ENCODE measurements at regions not wholly inside any gene's neighbourhood (a gene's known extent, or its start where the extent isn't known, plus 50 kb on each side); places are given as distances from the start of the nearest gene placed in this dataset.

DNA sequence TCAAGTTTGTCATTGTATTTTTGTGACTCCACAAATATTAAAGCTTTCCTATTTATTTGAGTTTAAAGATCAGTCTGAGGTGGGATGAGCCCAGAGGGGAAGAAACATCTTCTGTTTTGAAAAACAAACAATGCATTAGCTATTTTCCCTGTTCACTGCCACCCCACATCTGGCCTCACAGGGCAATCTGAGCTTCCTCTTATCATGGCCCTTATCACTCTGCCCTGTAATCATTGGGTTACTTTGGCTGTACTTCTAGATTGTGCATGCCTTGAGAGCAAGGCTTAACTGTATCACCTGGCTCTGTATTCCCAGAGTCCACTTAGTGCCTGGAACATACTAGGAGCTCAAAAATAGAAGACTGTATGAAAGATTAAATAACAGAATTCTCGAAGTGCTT lies 241.6 kb upstream of the NT5C1B start:
- Mint-ChIP-seq H3K4me3 (no peak overlapping the region), H3K9me3 (no peaks in the 10 kb centered on the region), H3K27ac (no peak overlapping the region), H3K4me1 (peaks cover 80% of the 10 kb centered on the region), H3K27me3 (ENCODE audit: low read depth, poor library complexity) (peaks cover 6% of the 10 kb centered on the region), H3K36me3 (ENCODE audit: low read depth) (no peaks in the 10 kb centered on the region)
- DNase-seq: no peak
- TF ChIP-seq, protein P1, sequence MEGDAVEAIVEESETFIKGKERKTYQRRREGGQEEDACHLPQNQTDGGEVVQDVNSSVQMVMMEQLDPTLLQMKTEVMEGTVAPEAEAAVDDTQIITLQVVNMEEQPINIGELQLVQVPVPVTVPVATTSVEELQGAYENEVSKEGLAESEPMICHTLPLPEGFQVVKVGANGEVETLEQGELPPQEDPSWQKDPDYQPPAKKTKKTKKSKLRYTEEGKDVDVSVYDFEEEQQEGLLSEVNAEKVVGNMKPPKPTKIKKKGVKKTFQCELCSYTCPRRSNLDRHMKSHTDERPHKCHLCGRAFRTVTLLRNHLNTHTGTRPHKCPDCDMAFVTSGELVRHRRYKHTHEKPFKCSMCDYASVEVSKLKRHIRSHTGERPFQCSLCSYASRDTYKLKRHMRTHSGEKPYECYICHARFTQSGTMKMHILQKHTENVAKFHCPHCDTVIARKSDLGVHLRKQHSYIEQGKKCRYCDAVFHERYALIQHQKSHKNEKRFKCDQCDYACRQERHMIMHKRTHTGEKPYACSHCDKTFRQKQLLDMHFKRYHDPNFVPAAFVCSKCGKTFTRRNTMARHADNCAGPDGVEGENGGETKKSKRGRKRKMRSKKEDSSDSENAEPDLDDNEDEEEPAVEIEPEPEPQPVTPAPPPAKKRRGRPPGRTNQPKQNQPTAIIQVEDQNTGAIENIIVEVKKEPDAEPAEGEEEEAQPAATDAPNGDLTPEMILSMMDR (IDR thresholded peaks at IDR 0.05): no peak

DNA sequence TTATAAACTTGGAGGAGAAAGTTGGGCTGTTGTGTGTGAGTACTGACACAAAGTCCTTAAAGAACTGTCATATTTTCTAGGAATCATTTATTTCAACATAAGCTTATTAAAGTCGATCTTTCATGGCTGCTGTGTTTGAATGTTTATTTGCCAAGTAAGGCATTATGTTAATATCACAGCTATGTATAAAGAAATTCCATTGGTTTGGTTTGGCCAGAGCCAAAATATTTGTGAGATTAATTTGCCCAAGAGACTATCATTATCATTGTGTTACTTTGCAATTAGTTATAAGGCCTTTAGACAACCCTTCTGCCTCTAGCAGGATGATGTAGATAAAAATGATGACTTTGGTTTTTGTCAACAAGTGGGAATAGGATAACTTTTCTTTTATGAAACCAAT lies 240.6 kb upstream of the NT5C1B start:
- Mint-ChIP-seq H3K36me3 (ENCODE audit: low read depth) (no peaks in the 10 kb centered on the region), H3K4me1 (peaks cover 80% of the 10 kb centered on the region), H3K27ac (peak overlapping the region; percentile 60), H3K27me3 (ENCODE audit: low read depth, poor library complexity) (peaks cover 6% of the 10 kb centered on the region), H3K9me3 (no peaks in the 10 kb centered on the region), H3K4me3 (peak overlapping the region; percentile 15)
- no peak for DNase-seq
- TF ChIP-seq, protein P1 (IDR thresholded peaks at IDR 0.05): no peak

DNA sequence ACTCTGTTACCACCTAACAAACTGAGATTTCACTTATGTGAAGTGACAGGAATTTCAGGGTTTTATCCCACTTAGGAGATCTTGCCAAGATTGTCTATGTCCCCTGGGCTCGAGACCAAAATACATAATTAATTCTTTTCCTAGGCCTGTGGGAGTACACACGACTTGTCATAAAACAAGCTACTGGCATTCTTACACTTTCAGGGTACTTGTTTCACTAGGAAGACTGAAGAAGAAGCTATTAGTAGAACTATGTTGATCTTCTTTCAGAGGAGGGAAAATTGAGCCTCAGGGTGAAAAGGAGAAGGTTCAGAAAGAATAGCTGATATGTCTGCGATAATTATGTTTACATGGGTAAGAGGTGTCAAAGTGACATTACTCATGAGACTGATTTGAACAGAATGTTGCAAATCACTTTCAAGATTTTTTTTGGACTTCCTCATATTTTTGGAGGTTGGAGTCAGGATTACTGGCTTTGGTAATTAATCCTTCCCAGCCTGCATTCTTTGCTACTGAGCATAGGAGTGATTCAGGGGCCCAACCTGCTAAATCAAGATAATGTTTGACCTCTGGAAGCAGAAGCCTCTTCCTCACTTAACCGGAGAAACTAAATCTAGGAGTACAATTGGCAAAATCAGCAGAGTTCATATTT lies 240.0 kb upstream of the NT5C1B start:
- H3K27me3 Mint-ChIP-seq (ENCODE audit: low read depth, poor library complexity): peaks cover 6% of the 10 kb centered on the region
- DNase-seq: no peak

DNA sequence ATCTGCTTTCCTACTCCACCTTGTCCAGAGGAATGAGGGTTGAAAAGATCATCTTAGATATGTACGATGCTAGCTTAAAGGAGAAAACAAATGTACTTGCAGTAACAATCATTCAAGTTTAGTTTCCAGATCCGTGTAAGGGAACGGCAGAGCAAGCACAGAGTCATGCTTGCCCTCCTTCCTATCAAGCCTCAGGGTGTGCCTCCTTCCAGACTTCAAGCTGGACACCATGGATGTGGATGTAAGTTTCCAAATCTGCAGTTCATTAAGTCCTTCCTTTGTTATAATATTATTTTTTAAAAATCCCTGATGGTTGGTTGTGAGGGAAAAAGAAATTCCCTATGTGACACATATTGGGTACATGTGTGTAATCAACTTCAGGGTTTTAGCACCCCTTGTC lies 238.9 kb upstream of the NT5C1B start:
- peaks cover 6% of the 10 kb centered on the region for H3K27me3 Mint-ChIP-seq (ENCODE audit: low read depth, poor library complexity)
- H3K27ac Mint-ChIP-seq: no peak overlapping the region
- no peaks in the 10 kb centered on the region for H3K36me3 Mint-ChIP-seq (ENCODE audit: low read depth)
- peaks cover 82% of the 10 kb centered on the region for H3K4me1 Mint-ChIP-seq
- H3K9me3 Mint-ChIP-seq: peaks cover 4% of the 10 kb centered on the region
- no peak overlapping the region for H3K4me3 Mint-ChIP-seq
- DNase-seq: no peak
- TF ChIP-seq, protein P1 (IDR thresholded peaks at IDR 0.05): no peak

More for the DNA sequence above, 240.0 kb upstream of the NT5C1B start:
- H3K4me3 Mint-ChIP-seq: peak overlapping the region; percentile 15
- TF ChIP-seq, protein P1 (IDR thresholded peaks at IDR 0.05): no peak
- peaks cover 80% of the 10 kb centered on the region for H3K4me1 Mint-ChIP-seq
- no peaks in the 10 kb centered on the region for H3K36me3 Mint-ChIP-seq (ENCODE audit: low read depth)
- no peaks in the 10 kb centered on the region for H3K9me3 Mint-ChIP-seq
- H3K27ac Mint-ChIP-seq: peak overlapping the region; percentile 60

DNA sequence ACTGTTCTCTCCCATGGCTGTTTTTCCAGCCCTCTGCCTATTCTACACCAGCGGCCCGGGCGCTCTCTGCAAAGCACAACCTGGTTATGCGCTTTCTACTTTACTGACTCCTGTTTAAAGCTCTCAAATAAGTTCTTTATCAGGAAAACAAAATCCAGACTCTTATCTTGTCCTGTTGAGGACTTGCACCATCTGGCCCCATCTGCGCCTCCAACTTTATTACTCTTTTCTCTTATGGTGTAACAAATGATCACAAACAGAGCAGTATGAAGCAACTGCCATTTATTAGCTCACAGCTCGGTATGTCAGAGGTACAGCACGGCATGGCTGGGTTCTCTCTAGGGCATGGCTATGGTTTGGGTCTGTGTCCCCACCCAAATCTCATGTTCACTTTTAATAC lies 236.5 kb upstream of the NT5C1B start:
- DNase-seq: no peak
- H3K4me1 Mint-ChIP-seq: peaks cover 63% of the 10 kb centered on the region
- no peaks in the 10 kb centered on the region for H3K36me3 Mint-ChIP-seq (ENCODE audit: low read depth)
- H3K27ac Mint-ChIP-seq: no peak overlapping the region
- peaks cover 6% of the 10 kb centered on the region for H3K27me3 Mint-ChIP-seq (ENCODE audit: low read depth, poor library complexity)
- peaks cover 8% of the 10 kb centered on the region for H3K9me3 Mint-ChIP-seq
- no peak overlapping the region for H3K4me3 Mint-ChIP-seq
- TF ChIP-seq, protein P1 (IDR thresholded peaks at IDR 0.05): no peak

DNA sequence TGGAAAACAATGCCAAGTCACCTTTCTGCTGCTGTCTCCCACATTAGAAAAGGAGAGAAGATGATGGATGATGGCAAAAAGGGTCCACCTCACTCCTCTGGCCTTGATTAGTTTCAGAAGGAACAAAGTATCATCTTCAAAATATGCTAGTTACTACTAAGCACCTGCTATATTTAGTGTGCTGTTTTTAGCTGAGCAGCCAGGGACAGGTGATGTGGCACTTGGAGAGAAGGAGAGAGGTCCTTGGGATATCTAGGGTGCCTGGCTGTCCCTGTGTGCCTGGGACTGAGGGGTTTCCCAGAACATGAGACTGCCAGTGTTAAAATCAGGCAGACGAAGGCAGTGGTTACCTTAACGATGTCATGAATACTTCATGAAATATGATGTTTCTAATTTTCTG lies 235.5 kb upstream of the NT5C1B start:
- Mint-ChIP-seq H3K27ac (no peak overlapping the region), H3K4me1 (peaks cover 63% of the 10 kb centered on the region), H3K4me3 (no peak overlapping the region), H3K27me3 (ENCODE audit: low read depth, poor library complexity) (peaks cover 6% of the 10 kb centered on the region), H3K9me3 (peaks cover 8% of the 10 kb centered on the region), H3K36me3 (ENCODE audit: low read depth) (no peaks in the 10 kb centered on the region)
- DNase-seq: no peak
- TF ChIP-seq, protein P1 (IDR thresholded peaks at IDR 0.05): no peak

Measured in nephron progenitor cell (in vitro differentiated cells).